Psoas muscle (tissue), 7 donors: ENCODE measurements at regions not wholly inside any gene's neighbourhood (a gene's known extent, or its start where the extent isn't known, plus 50 kb on each side); places are given as distances from the start of the nearest gene placed in this dataset.

ENCODE experiments used
- ATAC-seq, 4 donors: fragments of 200-7000 bp; cut with Tn5 transposase; one replicate each; pipeline ENCODE4 v1.9.1; 2020; ENCODE audit warnings: moderate library complexity in 3 of 4, mild to moderate bottlenecking in 2 of 4
- DNase-seq, 2 donors: peaks; one replicate each; pipeline ENCODE4 v3.0.0-alpha.2; 2020
- H3K27ac ChIP-seq: fragments of 200-600 bp; one replicate; pipeline ENCODE4 v1.8.0; 2022
- H3K27me3 ChIP-seq, 3 donors: fragments of 200-600 bp in 1 of 3; one replicate each; pipeline versions ENCODE4 v1.6.1 to v1.8.0; 2013 to 2022; ENCODE audit warnings: low read length in 2 of 3, mild to moderate bottlenecking in 2 of 3, moderate library complexity in 1 of 3; ENCODE audit not compliant: insufficient read depth in 3 of 3
- H3K36me3 ChIP-seq, 2 donors: fragments of 200-600 bp in 1 of 2; one replicate each; pipeline versions ENCODE4 v1.6.1 to v1.8.0; 2013 to 2022; ENCODE audit warnings: low read depth in 1 of 2, mild to moderate bottlenecking in 1 of 2, moderate library complexity in 1 of 2; ENCODE audit not compliant: insufficient read depth in 1 of 2
- H3K4me1 ChIP-seq: fragments of 200-600 bp; one replicate; pipeline ENCODE4 v1.8.0; 2022
- H3K4me3 ChIP-seq: fragments of 200-600 bp; one replicate; pipeline ENCODE4 v1.8.0; 2022; ENCODE audit warnings: mild to moderate bottlenecking
- H3K9me3 ChIP-seq: fragments of 200-600 bp; one replicate; pipeline ENCODE4 v1.8.0; 2022
- WGBS, 3 donors: extraction: QIAGEN DNeasy Blood & Tissue Kit; methylation state at CpG; one replicate each; pipeline versions ENCODE4 v1.1.6 to v1.1.7; 2013; 5-methylcytosine and 5-hydroxymethylcytosine counted together
- intact Hi-C, 2 donors: fragments of 100-400 bp; cut with DNase I; formaldehyde crosslinking; loops; one replicate each; pipeline versions ENCODE4 v1.11.0 to v1.14.2; 2022
- TF ChIP-seq, protein P1 (sequence below): fragments of 200-600 bp; IDR thresholded peaks from one replicate; pipeline ENCODE4 v1.8.0; 2022; ENCODE audit warnings: antibody characterized with exemption
- donor health status: healthy with polysubstance abuse.
- donor health status: DM: no; HTN: no; CAD: no; lungs with moderate emphysema.
- donor health status: Bipolar disorder and iron deficiency.
- donor health status: healthy.
- donor health status: DM: yes; HTN: yes; CAD: no.
- donor health status: DM: no; HTN: no; CAD: no.
- donor health status: DM: yes; HTN: yes; CAD: no.

GRCh38 chr17:71548540-71549190 is 572.2 kb upstream of the SOX9 start:
- 77 to 82% (median 79%) methylated on average over 5 of the region's 5 CpGs for WGBS, 3 donors
- Histone ChIP-seq H3K9me3 (no peaks in the 10 kb centered on the region), H3K36me3 (no peaks in the 10 kb centered on the region), H3K27ac (no peak overlapping the region), H3K4me1 (no peaks in the 10 kb centered on the region), H3K27me3 (no peaks in the 10 kb centered on the region), H3K4me3 (no peak overlapping the region)
- TF ChIP-seq, protein P1, sequence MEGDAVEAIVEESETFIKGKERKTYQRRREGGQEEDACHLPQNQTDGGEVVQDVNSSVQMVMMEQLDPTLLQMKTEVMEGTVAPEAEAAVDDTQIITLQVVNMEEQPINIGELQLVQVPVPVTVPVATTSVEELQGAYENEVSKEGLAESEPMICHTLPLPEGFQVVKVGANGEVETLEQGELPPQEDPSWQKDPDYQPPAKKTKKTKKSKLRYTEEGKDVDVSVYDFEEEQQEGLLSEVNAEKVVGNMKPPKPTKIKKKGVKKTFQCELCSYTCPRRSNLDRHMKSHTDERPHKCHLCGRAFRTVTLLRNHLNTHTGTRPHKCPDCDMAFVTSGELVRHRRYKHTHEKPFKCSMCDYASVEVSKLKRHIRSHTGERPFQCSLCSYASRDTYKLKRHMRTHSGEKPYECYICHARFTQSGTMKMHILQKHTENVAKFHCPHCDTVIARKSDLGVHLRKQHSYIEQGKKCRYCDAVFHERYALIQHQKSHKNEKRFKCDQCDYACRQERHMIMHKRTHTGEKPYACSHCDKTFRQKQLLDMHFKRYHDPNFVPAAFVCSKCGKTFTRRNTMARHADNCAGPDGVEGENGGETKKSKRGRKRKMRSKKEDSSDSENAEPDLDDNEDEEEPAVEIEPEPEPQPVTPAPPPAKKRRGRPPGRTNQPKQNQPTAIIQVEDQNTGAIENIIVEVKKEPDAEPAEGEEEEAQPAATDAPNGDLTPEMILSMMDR: no peak
- ATAC-seq (no peak), DNase-seq (no peak)
- intact Hi-C loops: no loop called here

DNA sequence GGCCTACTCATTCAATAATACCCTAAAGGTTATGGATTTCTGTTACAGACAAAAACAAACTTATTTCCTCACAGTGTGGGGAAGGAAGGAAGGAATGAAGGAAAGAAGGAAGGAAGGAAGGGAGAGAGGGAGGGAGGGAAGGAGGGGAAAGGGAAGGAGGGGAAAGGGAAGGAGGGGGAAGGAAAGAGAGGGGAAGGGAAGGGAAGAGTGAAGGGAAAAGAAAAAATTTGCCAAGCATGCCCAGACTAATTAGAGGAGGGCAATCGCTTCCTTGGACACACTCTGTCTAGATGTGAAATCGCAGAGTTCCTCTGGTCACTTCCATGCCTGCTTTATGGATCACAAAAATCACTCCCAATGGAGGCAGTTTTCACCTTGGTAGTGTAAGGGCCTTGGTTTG is 570.1 kb upstream of the SOX9 start:
- Histone ChIP-seq H3K4me3 (no peak overlapping the region), H3K27me3 (no peaks in the 10 kb centered on the region), H3K9me3 (no peaks in the 10 kb centered on the region), H3K4me1 (no peaks in the 10 kb centered on the region), H3K36me3 (no peaks in the 10 kb centered on the region), H3K27ac (no peak overlapping the region)
- TF ChIP-seq, protein P1: no peak
- intact Hi-C loops: no loop called here
- ATAC-seq (no peak), DNase-seq (no peak)
- WGBS, 3 donors: 86 to 94% (median 88%) methylated on average over 2 of the region's 2 CpGs

- no peaks in the 10 kb centered on the region for H3K9me3 ChIP-seq
- no peak overlapping the region for H3K4me3 ChIP-seq
- no peaks in the 10 kb centered on the region for H3K4me1 ChIP-seq
- ATAC-seq (no peak), DNase-seq (no peak)
- intact Hi-C loops: no loop called here
- 73 to 84% (median 77%) methylated on average over 5 of the region's 5 CpGs for WGBS, 3 donors
- TF ChIP-seq, protein P1: no peak
- no peaks in the 10 kb centered on the region for H3K36me3 ChIP-seq
- H3K27me3 ChIP-seq: no peaks in the 10 kb centered on the region
- no peak overlapping the region for H3K27ac ChIP-seq
These were observed 567.4 kb upstream of the SOX9 start for GRCh38 chr17:71553381-71553780.

DNA sequence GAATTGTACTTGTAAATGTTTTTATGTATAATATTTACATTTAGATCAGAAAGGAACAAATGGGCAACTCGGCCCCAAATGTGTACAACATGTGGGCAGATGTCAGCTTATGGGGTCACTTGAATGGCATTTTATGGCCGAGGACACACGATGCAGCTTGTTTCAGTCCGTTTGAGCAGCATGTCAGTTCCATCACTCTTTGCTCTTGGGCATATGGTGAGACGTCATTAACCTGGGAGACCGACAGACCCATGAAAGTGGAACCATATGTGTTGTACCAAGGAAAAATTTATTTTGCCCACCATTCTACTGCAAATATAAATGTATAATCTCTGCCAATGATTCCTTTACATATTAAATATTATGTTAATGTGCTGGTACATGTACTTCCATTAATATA is 561.9 kb upstream of the SOX9 start:
- no peak for DNase-seq
- Histone ChIP-seq H3K9me3 (no peaks in the 10 kb centered on the region), H3K27ac (no peak overlapping the region), H3K4me3 (no peak overlapping the region), H3K36me3 (no peaks in the 10 kb centered on the region), H3K4me1 (no peaks in the 10 kb centered on the region), H3K27me3 (no peaks in the 10 kb centered on the region)
- intact Hi-C loops: no loop called here
- no peak for ATAC-seq
- TF ChIP-seq, protein P1: no peak
- WGBS, 3 donors: 23 to 35% (median 30%) methylated on average over 6 of the region's 6 CpGs

DNA sequence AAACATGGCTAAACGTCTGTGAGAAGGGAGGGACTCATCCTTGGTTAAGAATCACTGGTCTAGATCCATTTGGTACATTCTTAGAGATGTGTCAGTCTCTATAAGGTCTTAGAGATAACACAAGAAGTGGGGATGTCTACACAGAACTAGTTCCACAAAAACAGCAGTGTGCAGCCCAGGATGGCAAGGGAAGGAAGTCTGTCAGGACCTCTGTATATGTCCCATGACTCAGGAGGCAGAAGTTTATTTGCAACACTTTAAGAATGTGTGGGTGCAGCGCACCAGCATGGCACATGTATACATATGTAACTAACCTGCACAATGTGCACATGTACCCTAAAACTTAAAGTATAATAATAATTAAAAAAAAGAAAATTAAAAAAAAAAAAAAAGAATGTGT is 548.5 kb upstream of the SOX9 start:
- TF ChIP-seq, protein P1: no peak
- H3K27ac ChIP-seq: no peak overlapping the region
- ATAC-seq (no peak), DNase-seq (no peak)
- no peaks in the 10 kb centered on the region for H3K9me3 ChIP-seq
- H3K4me1 ChIP-seq: no peaks in the 10 kb centered on the region
- intact Hi-C loops: no loop called here
- H3K36me3 ChIP-seq: no peaks in the 10 kb centered on the region
- H3K4me3 ChIP-seq: no peak overlapping the region
- no peaks in the 10 kb centered on the region for H3K27me3 ChIP-seq
- WGBS, 3 donors: 51 to 63% (median 55%) methylated on average over 2 of the region's 2 CpGs
